H9 (cell line): ENCODE measurements at regions not wholly inside any gene's neighbourhood (a gene's known extent, or its start where the extent isn't known, plus 50 kb on each side); places are given as distances from the start of the nearest gene placed in this dataset.

Experiments used
- DNase-seq: peaks from one replicate; pipeline ENCODE4 v3.0.0-alpha.2; 2017
- H2AFZ ChIP-seq: one replicate; pipeline ENCODE4 v1.6.1; 2013; ENCODE audit warnings: mild to moderate bottlenecking, low read length, control low read depth, moderate library complexity
- H2AK5ac ChIP-seq: 2 replicates; pipeline ENCODE4 v1.6.1; 2013; ENCODE audit warnings: low read length, control low read depth, mixed read lengths; ENCODE audit not compliant: insufficient read length
- H2BK120ac ChIP-seq: one replicate; pipeline ENCODE4 v1.6.1; 2013; ENCODE audit warnings: low read depth, mild to moderate bottlenecking, low read length, control low read depth, inconsistent platforms; ENCODE audit not compliant: poor library complexity, severe bottlenecking
- H2BK12ac ChIP-seq: 2 replicates; pipeline ENCODE4 v1.6.1; 2013; ENCODE audit warnings: low read length, control low read depth, mixed read lengths, low read depth; ENCODE audit not compliant: insufficient read length
- H2BK15ac ChIP-seq: 2 replicates; pipeline ENCODE4 v1.6.1; 2013; ENCODE audit warnings: low read depth, low read length, control low read depth
- H2BK20ac ChIP-seq: one replicate; pipeline ENCODE4 v1.6.1; 2013; ENCODE audit warnings: low read depth, mild to moderate bottlenecking, low read length, control low read depth, inconsistent platforms; ENCODE audit not compliant: poor library complexity, severe bottlenecking
- H2BK5ac ChIP-seq: 2 replicates; pipeline ENCODE4 v1.6.1; 2013; ENCODE audit warnings: low read length, control low read depth, mixed read lengths; ENCODE audit not compliant: insufficient read length
- H3K14ac ChIP-seq: 2 replicates; pipeline ENCODE4 v1.6.1; 2013; ENCODE audit warnings: low read length, control low read depth; ENCODE audit not compliant: insufficient read depth
- H3K18ac ChIP-seq: 2 replicates; pipeline ENCODE4 v1.6.1; 2013; ENCODE audit warnings: low read depth, mild to moderate bottlenecking, mixed read lengths, low read length, control low read depth; ENCODE audit not compliant: insufficient read length
- H3K23ac ChIP-seq: 2 replicates; pipeline ENCODE4 v1.6.1; 2013; ENCODE audit warnings: low read length, control low read depth, mixed read lengths, low read depth; ENCODE audit not compliant: insufficient read length
- H3K23me2 ChIP-seq: 2 replicates; pipeline ENCODE4 v1.6.1; 2013; ENCODE audit warnings: low read depth, mild to moderate bottlenecking, mixed read lengths, low read length, control low read depth; ENCODE audit not compliant: insufficient read length, poor library complexity, severe bottlenecking
- H3K27ac ChIP-seq: 2 replicates; pipeline ENCODE4 v1.5.1; 2013; ENCODE audit warnings: low read length, control low read depth, mixed read lengths, low read depth; ENCODE audit not compliant: insufficient read length
- H3K27me3 ChIP-seq: 2 replicates; pipeline ENCODE4 v1.6.1; 2013; ENCODE audit warnings: low read length, control low read depth, inconsistent platforms; ENCODE audit not compliant: insufficient read depth
- H3K4ac ChIP-seq: 2 replicates; pipeline ENCODE4 v1.6.1; 2013; ENCODE audit warnings: low read depth, mild to moderate bottlenecking, control low read depth, inconsistent platforms, low read length, moderate library complexity
- H3K4me1 ChIP-seq: 2 replicates; pipeline ENCODE4 v1.6.1; 2013; ENCODE audit warnings: low read length, control low read depth, inconsistent platforms; ENCODE audit not compliant: insufficient read depth
- H3K4me2 ChIP-seq: 2 replicates; pipeline ENCODE4 v1.6.1; 2013; ENCODE audit warnings: low read length, control low read depth, mixed read lengths; ENCODE audit not compliant: insufficient read length, insufficient read depth
- H3K56ac ChIP-seq: 2 replicates; pipeline ENCODE4 v1.6.1; 2013; ENCODE audit warnings: low read depth, mild to moderate bottlenecking, mixed read lengths, low read length, control low read depth; ENCODE audit not compliant: insufficient read length
- H3K79me1 ChIP-seq: 2 replicates; pipeline ENCODE4 v1.6.1; 2013; ENCODE audit warnings: low read depth, mild to moderate bottlenecking, moderate library complexity, low read length, control low read depth, inconsistent platforms; ENCODE audit not compliant: insufficient read depth, poor library complexity, severe bottlenecking
- H3K79me2 ChIP-seq: 2 replicates; pipeline ENCODE4 v1.6.1; 2013; ENCODE audit warnings: low read length, control low read depth, inconsistent platforms; ENCODE audit not compliant: insufficient read depth
- H3K9ac ChIP-seq: 2 replicates; pipeline ENCODE4 v1.6.1; 2013; ENCODE audit warnings: low read length, control low read depth, mixed read lengths; ENCODE audit not compliant: insufficient read length; ENCODE audit errors: extremely low read depth
- H3K9me3 ChIP-seq: one replicate; pipeline ENCODE4 v1.6.1; 2013; ENCODE audit warnings: low read depth, low read length, inconsistent platforms; ENCODE audit not compliant: control insufficient read depth
- H3T11ph ChIP-seq: one replicate; pipeline ENCODE4 v1.6.1; 2013; ENCODE audit warnings: mild to moderate bottlenecking, low read length, control low read depth, inconsistent platforms
- H4K20me1 ChIP-seq: one replicate; pipeline ENCODE4 v1.6.1; 2013; ENCODE audit not compliant: control insufficient read depth, insufficient read length, insufficient read depth
- H4K5ac ChIP-seq: 2 replicates; pipeline ENCODE4 v1.6.1; 2013; ENCODE audit warnings: low read depth, mild to moderate bottlenecking, mixed read lengths, low read length, control low read depth; ENCODE audit not compliant: insufficient read length
- H4K8ac ChIP-seq: replicated peaks from 2 replicates; pipeline ENCODE4 v1.6.1; 2013; ENCODE audit warnings: low read length, control low read depth, mixed read lengths, low read depth; ENCODE audit not compliant: insufficient read length
- H4K91ac ChIP-seq: 2 replicates; pipeline ENCODE4 v1.6.1; 2013; ENCODE audit warnings: low read depth, mild to moderate bottlenecking, moderate library complexity, mixed read lengths, low read length, control low read depth; ENCODE audit not compliant: insufficient read length
- H3K27ac Mint-ChIP-seq, 3 experiments: 2 replicates in 2 of 3; 3 replicates in 1 of 3; pipeline ENCODE4 v1.8.0; 2020 to 2021; ENCODE audit warnings: mixed read lengths in 3 of 3, mild to moderate bottlenecking in 1 of 3, moderate library complexity in 1 of 3
- H3K27me3 Mint-ChIP-seq: 2 replicates; pipeline ENCODE4 v1.8.0; 2021; ENCODE audit warnings: low read depth, mild to moderate bottlenecking, moderate library complexity, mixed read lengths
- H3K36me3 Mint-ChIP-seq, 3 experiments: 2 replicates in 2 of 3; 3 replicates in 1 of 3; pipeline ENCODE4 v1.8.0; 2020 to 2021; ENCODE audit warnings: low read depth in 3 of 3, mixed read lengths in 3 of 3; ENCODE audit not compliant: insufficient read depth in 1 of 3
- H3K4me1 Mint-ChIP-seq, 2 experiments: 2 replicates each; pipeline ENCODE4 v1.8.0; 2020; ENCODE audit warnings: mixed read lengths in 2 of 2
- H3K4me3 Mint-ChIP-seq, 2 experiments: 2 replicates in 1 of 2; 3 replicates in 1 of 2; pipeline ENCODE4 v1.8.0; 2020 to 2021; ENCODE audit warnings: mild to moderate bottlenecking in 2 of 2, mixed read lengths in 2 of 2, moderate library complexity in 1 of 2
- H3K9me3 Mint-ChIP-seq, 2 experiments: 2 replicates in 1 of 2; 3 replicates in 1 of 2; pipeline ENCODE4 v1.8.0; 2020; ENCODE audit warnings: mild to moderate bottlenecking in 2 of 2, mixed read lengths in 2 of 2, moderate library complexity in 1 of 2
- WGBS: extraction: QIAGEN DNeasy Blood & Tissue Kit; methylation state at CpG from one replicate; pipeline ENCODE4 v1.1.7; 2013; ENCODE audit warnings: missing lambda C conversion rate, low lambda C conversion rate, mixed read lengths; ENCODE audit not compliant: insufficient read length; ENCODE audit errors: extremely low coverage; 5-methylcytosine and 5-hydroxymethylcytosine counted together
- TF ChIP-seq, protein P1 (sequence below): fragments of 200-600 bp; sonication (generic); conservative IDR thresholded peaks from 3 replicates; pipeline ENCODE4 v1.8.0; 2021; ENCODE audit warnings: antibody characterized with exemption, mild to moderate bottlenecking

DNA sequence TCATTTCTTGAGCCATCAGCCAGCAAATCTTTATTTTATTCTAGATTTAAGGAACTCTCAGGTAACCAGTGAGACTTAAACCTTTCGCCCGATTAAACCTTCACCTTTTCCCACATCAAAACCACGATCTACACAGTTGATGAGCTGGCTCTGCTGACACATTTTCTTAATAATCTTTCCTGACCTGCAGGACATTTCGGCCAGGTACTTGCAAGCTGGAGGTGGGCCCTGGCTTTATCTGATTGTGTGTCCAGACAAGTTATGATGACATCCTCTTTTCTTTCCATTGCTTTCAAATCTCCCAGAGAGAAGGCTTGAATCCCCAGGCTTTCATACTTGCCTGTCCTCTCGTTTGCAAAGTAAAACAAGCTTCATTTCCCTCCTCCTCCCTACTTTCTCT lies 144.2 kb downstream of the EFNB2 start:
- peaks cover 3% of the 10 kb centered on the region; the same call in 1 of the 2 replicates for H3K4me1 ChIP-seq
- Mint-ChIP-seq H3K4me1 (peaks cover 12 to 16% of the 10 kb centered on the region in 2 experiments), H3K27ac (peak overlapping the region in 1 of 3 experiments; percentile 59; a peak in 1 of 7 replicates), H3K4me3 (no peak overlapping the region), H3K36me3 (peaks cover 0 to 8% (median 2%) of the 10 kb centered on the region in 3 experiments; a peak in 2 of 7 replicates), H3K27me3 (no peaks in the 10 kb centered on the region), H3K9me3 (peaks cover 4 to 5% of the 10 kb centered on the region in 2 experiments; a peak in 2 of 5 replicates)
- no peak for DNase-seq
- H3T11ph ChIP-seq, result no peak overlapping the region
- H3K9me3 ChIP-seq, result no peaks in the 10 kb centered on the region
- no peak overlapping the region for H3K4me2 ChIP-seq
- H4K5ac ChIP-seq, result no peak overlapping the region
- TF ChIP-seq, protein P1, sequence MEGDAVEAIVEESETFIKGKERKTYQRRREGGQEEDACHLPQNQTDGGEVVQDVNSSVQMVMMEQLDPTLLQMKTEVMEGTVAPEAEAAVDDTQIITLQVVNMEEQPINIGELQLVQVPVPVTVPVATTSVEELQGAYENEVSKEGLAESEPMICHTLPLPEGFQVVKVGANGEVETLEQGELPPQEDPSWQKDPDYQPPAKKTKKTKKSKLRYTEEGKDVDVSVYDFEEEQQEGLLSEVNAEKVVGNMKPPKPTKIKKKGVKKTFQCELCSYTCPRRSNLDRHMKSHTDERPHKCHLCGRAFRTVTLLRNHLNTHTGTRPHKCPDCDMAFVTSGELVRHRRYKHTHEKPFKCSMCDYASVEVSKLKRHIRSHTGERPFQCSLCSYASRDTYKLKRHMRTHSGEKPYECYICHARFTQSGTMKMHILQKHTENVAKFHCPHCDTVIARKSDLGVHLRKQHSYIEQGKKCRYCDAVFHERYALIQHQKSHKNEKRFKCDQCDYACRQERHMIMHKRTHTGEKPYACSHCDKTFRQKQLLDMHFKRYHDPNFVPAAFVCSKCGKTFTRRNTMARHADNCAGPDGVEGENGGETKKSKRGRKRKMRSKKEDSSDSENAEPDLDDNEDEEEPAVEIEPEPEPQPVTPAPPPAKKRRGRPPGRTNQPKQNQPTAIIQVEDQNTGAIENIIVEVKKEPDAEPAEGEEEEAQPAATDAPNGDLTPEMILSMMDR, result no peak
- H2BK20ac ChIP-seq, result no peak overlapping the region
- H3K27ac ChIP-seq, result no peak overlapping the region
- H3K56ac ChIP-seq, result no peak overlapping the region
- no peak overlapping the region for H2BK5ac ChIP-seq
- H3K23ac ChIP-seq, result no peak overlapping the region
- no peak overlapping the region for H2AK5ac ChIP-seq
- no CpG with 5 or more reads among the region's 5 CpGs for WGBS
- no peaks in the 10 kb centered on the region for H3K79me1 ChIP-seq
- H3K9ac ChIP-seq, result no peak overlapping the region
- no peak overlapping the region for H2AFZ ChIP-seq
- no peak overlapping the region for H2BK12ac ChIP-seq
- no peak overlapping the region for H2BK120ac ChIP-seq
- no peaks in the 10 kb centered on the region for H4K20me1 ChIP-seq
- H2BK15ac ChIP-seq, result no peak overlapping the region
- H3K18ac ChIP-seq, result no peak overlapping the region
- H3K4ac ChIP-seq, result no peak overlapping the region
- no peaks in the 10 kb centered on the region for H3K79me2 ChIP-seq
- no peak overlapping the region for H4K8ac ChIP-seq
- H3K23me2 ChIP-seq, result no peaks in the 10 kb centered on the region
- H3K14ac ChIP-seq, result no peak overlapping the region
- no peak overlapping the region for H4K91ac ChIP-seq
- no peaks in the 10 kb centered on the region for H3K27me3 ChIP-seq
